Mucosa of stomach (tissue), 1 donor: ENCODE measurements at regions not wholly inside any gene's neighbourhood (a gene's known extent, or its start where the extent isn't known, plus 50 kb on each side); places are given as distances from the start of the nearest gene placed in this dataset.
"Not testable (repeated sequence)": the region's sequence is repeated elsewhere in the genome, so short reads cannot be mapped to it uniquely, and the experiment has no call there.

Source experiments
- H3K27me3 ChIP-seq: one replicate; pipeline ENCODE4 v1.7.0; 2013; ENCODE audit warnings: mild to moderate bottlenecking, low read length; ENCODE audit not compliant: control insufficient read depth, insufficient read depth
- H3K36me3 ChIP-seq: one replicate; pipeline ENCODE4 v1.7.0; 2013; ENCODE audit warnings: low read length; ENCODE audit not compliant: control insufficient read depth, insufficient read depth
- H3K4me1 ChIP-seq: one replicate; pipeline ENCODE4 v1.7.0; 2013; ENCODE audit warnings: mild to moderate bottlenecking, low read length; ENCODE audit not compliant: control insufficient read depth, insufficient read depth
- H3K4me3 ChIP-seq: one replicate; pipeline ENCODE4 v1.7.0; 2013; ENCODE audit warnings: low read length
- H3K9ac ChIP-seq: one replicate; pipeline ENCODE4 v1.7.0; 2013; ENCODE audit warnings: mild to moderate bottlenecking, low read length, moderate library complexity
- H3K9me3 ChIP-seq: one replicate; pipeline ENCODE4 v1.7.0; 2013; ENCODE audit warnings: mild to moderate bottlenecking, low read length, moderate library complexity; ENCODE audit not compliant: control insufficient read depth
- donor health status: Pancreatic carcinoma.

DNA sequence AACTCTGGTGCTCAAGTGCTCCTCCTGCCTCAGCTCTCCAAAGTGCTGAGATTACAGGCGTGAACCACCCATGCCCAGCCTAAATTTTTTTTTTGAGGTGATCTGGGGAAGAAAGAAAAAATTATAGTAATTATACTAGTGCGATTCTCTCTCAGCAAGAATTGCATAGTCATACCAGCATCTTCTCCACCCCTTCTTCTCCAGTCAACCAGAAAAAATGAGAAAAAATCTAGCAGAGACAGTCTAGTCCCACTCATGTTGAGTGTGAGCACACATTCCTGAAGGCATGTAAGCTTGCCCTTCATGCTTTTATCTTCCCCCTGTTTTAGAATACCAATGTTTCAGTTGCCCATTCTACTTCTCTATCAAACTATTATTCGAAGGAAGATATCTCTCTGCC is 207.6 kb downstream of the S1PR1 start:
- Histone ChIP-seq H3K27me3 (no peaks in the 10 kb centered on the region), H3K4me3 (no peak overlapping the region), H3K9me3 (no peaks in the 10 kb centered on the region), H3K9ac (no peak overlapping the region), H3K36me3 (no peaks in the 10 kb centered on the region), H3K4me1 (no peaks in the 10 kb centered on the region)

DNA sequence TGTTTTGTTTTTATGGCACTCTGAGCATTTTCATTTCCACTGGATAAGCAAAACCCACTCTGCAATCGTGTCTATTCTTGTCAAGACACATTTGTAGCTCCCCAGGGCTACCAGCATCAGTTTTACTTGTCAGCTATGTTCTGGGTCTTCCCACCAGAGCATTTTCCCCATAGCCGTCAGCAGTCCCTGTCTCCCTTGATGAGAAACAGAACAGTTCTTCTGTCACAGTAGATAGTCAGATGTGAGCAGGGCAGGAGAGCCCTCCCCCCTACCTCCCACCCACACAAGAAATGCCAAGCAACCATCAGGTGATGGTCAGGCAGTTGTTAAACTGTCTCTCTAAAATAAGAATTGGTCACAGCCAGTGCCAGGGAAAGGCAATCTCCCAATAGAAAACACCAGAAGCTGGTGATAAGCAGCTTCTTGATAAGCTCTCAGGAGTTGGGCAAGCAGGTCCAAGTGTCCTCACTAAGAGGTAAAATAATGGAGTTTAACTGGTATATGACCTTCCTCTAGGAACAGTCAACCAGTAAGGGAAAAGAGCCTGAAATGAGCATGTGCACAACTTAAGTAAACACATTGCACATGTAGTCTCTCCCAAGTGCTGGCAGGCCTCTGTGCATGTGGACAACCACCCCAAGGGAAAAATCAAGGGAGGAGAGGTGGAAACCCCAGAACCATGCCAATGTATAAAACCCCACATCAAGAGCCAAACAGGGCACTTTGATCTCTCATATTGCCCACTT is 208.2 kb downstream of the S1PR1 start:
- Histone ChIP-seq H3K36me3 (no peaks in the 10 kb centered on the region), H3K9me3 (no peaks in the 10 kb centered on the region), H3K4me1 (no peaks in the 10 kb centered on the region), H3K4me3 (no peak overlapping the region), H3K9ac (no peak overlapping the region), H3K27me3 (no peaks in the 10 kb centered on the region)

- Histone ChIP-seq H3K9me3 (no peaks in the 10 kb centered on the region), H3K9ac (no peak overlapping the region), H3K4me3 (no peak overlapping the region), H3K27me3 (no peaks in the 10 kb centered on the region), H3K4me1 (no peaks in the 10 kb centered on the region), H3K36me3 (no peaks in the 10 kb centered on the region)
These were observed 211.2 kb downstream of the S1PR1 start for GRCh38 chr1:101448018-101448417.

- not testable (repeated sequence) for H3K9ac ChIP-seq, H3K9me3 ChIP-seq, H3K4me3 ChIP-seq, H3K36me3 ChIP-seq, H3K4me1 ChIP-seq, H3K27me3 ChIP-seq
These were observed 213.9 kb downstream of the S1PR1 start for GRCh38 chr1:101450691-101451090.

GRCh38 chr1:101451888-101452287 is 215.1 kb downstream of the S1PR1 start:
- H3K9ac ChIP-seq, result no peak overlapping the region
- no peaks in the 10 kb centered on the region for H3K9me3 ChIP-seq
- no peaks in the 10 kb centered on the region for H3K36me3 ChIP-seq
- no peaks in the 10 kb centered on the region for H3K4me1 ChIP-seq
- H3K27me3 ChIP-seq, result no peaks in the 10 kb centered on the region
- H3K4me3 ChIP-seq, result no peak overlapping the region

- peaks cover 3% of the 10 kb centered on the region for H3K27me3 ChIP-seq
- H3K36me3 ChIP-seq, result no peaks in the 10 kb centered on the region
- no peak overlapping the region for H3K9ac ChIP-seq
- H3K4me3 ChIP-seq, result no peak overlapping the region
- H3K9me3 ChIP-seq, result no peaks in the 10 kb centered on the region
- H3K4me1 ChIP-seq, result no peaks in the 10 kb centered on the region
These were observed 216.0 kb downstream of the S1PR1 start for GRCh38 chr1:101452825-101453224.

DNA sequence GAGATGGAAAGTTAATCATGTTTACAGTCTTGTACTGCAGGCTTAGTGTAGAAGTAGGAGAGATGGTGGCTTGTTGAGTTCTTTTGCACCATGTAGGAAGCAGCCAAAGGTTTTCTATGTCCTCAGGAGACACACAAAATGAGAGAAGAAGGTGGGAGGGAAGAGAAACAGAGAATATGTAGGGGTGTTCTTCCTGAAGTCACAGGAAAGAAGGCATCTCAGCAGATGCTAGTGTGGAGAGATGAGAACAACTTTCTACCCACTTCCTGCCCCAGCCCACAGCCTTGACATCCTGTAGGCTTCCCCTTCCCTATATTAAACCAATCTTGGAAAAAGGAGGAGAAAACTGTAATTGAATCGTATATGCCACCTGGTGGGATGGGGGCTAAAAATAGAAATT is 217.0 kb downstream of the S1PR1 start:
- Histone ChIP-seq H3K4me3 (no peak overlapping the region), H3K9ac (no peak overlapping the region), H3K36me3 (no peaks in the 10 kb centered on the region)

GRCh38 chr1:101455166-101455565 is 218.3 kb downstream of the S1PR1 start:
- no peaks in the 10 kb centered on the region for H3K36me3 ChIP-seq
- peaks cover 3% of the 10 kb centered on the region for H3K27me3 ChIP-seq
- H3K4me3 ChIP-seq, result no peak overlapping the region
- H3K4me1 ChIP-seq, result no peaks in the 10 kb centered on the region
- no peaks in the 10 kb centered on the region for H3K9me3 ChIP-seq
- no peak overlapping the region for H3K9ac ChIP-seq

More for the DNA sequence above, 217.0 kb downstream of the S1PR1 start:
- Histone ChIP-seq H3K9me3 (no peaks in the 10 kb centered on the region), H3K4me1 (no peaks in the 10 kb centered on the region), H3K27me3 (peaks cover 3% of the 10 kb centered on the region)

DNA sequence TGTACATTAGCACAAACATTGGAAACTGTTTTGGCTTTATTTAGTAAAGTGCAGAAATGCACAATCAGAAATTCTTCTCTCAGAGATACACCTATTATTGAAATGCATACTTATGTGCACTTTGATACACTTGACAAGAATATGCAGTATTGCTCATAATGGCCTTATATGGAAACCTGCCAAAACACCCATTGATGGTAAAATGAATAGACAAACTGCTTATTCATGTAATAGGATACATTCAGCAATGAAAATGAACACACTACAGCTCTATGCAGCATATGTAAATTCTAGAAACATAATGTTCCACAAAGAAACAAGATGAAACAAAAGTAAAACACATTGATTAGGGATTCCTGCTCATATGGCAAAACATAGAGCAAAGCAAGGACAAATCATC is 223.9 kb downstream of the S1PR1 start:
- no peak overlapping the region for H3K9ac ChIP-seq
- H3K36me3 ChIP-seq, result no peaks in the 10 kb centered on the region
- H3K4me1 ChIP-seq, result no peaks in the 10 kb centered on the region
- H3K27me3 ChIP-seq, result peaks cover 3% of the 10 kb centered on the region
- H3K9me3 ChIP-seq, result no peaks in the 10 kb centered on the region
- no peak overlapping the region for H3K4me3 ChIP-seq

GRCh38 chr1:101463195-101463594 is 226.4 kb downstream of the S1PR1 start:
- no peak overlapping the region for H3K4me3 ChIP-seq
- H3K36me3 ChIP-seq, result no peaks in the 10 kb centered on the region
- no peaks in the 10 kb centered on the region for H3K9me3 ChIP-seq
- no peak overlapping the region for H3K9ac ChIP-seq
- no peaks in the 10 kb centered on the region for H3K27me3 ChIP-seq
- H3K4me1 ChIP-seq, result no peaks in the 10 kb centered on the region

- H3K4me1 ChIP-seq, result no peaks in the 10 kb centered on the region
- no peaks in the 10 kb centered on the region for H3K9me3 ChIP-seq
- no peaks in the 10 kb centered on the region for H3K27me3 ChIP-seq
- no peaks in the 10 kb centered on the region for H3K36me3 ChIP-seq
- no peak overlapping the region for H3K9ac ChIP-seq
- H3K4me3 ChIP-seq, result no peak overlapping the region
These were observed 229.1 kb downstream of the S1PR1 start for GRCh38 chr1:101465941-101466340.

- Histone ChIP-seq H3K9ac (no peak overlapping the region), H3K9me3 (no peaks in the 10 kb centered on the region), H3K36me3 (no peaks in the 10 kb centered on the region), H3K4me1 (no peaks in the 10 kb centered on the region), H3K4me3 (no peak overlapping the region), H3K27me3 (no peaks in the 10 kb centered on the region)
These were observed 237.3 kb downstream of the S1PR1 start for GRCh38 chr1:101474039-101474665.
